ENCODE measurements at regions not wholly inside any gene's neighbourhood (a gene's known extent, or its start where the extent isn't known, plus 50 kb on each side); places are given as distances from the start of the nearest gene placed in this dataset.
A peak's percentile ranks its signal among the peaks of the same experiment; 100 is the strongest.
"Not testable (repeated sequence)": the region's sequence is repeated elsewhere in the genome, so short reads cannot be mapped to it uniquely, and the experiment has no call there.

DNA sequence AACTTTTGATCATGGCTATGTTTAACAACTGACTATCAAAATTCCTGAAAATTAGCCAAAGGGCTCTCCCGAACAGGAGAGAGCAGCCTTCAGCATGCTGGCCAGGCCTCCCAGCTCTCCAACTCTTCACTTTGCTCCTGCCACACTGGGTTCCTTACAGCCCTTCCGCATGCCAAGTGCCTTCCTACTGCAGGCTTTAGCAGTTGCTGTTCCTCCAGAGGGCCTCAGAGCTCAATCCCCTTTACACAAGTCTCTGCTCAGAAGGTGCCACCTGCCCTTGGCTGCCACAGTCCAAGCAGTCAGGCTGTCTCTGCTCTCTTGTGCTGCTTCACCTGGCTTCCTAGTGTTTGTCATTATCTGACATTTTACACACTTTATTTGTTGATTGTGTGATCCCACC lies 553.1 kb upstream of the PPP2R3A start:
- no peaks in the 10 kb centered on the region for H3K36me3 Mint-ChIP-seq (ENCODE audit: low read depth, unreplicated experiment)
- TF ChIP-seq, protein P1, sequence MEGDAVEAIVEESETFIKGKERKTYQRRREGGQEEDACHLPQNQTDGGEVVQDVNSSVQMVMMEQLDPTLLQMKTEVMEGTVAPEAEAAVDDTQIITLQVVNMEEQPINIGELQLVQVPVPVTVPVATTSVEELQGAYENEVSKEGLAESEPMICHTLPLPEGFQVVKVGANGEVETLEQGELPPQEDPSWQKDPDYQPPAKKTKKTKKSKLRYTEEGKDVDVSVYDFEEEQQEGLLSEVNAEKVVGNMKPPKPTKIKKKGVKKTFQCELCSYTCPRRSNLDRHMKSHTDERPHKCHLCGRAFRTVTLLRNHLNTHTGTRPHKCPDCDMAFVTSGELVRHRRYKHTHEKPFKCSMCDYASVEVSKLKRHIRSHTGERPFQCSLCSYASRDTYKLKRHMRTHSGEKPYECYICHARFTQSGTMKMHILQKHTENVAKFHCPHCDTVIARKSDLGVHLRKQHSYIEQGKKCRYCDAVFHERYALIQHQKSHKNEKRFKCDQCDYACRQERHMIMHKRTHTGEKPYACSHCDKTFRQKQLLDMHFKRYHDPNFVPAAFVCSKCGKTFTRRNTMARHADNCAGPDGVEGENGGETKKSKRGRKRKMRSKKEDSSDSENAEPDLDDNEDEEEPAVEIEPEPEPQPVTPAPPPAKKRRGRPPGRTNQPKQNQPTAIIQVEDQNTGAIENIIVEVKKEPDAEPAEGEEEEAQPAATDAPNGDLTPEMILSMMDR (IDR thresholded peaks at IDR 0.05; ENCODE audit: unreplicated experiment): no peak
- H3K4me3 Mint-ChIP-seq (ENCODE audit: unreplicated experiment): no peak overlapping the region
- no peak overlapping the region for H3K27ac Mint-ChIP-seq (ENCODE audit: unreplicated experiment)
- DNase-seq (ENCODE audit: low spot score): no peak
- H3K4me1 Mint-ChIP-seq (ENCODE audit: unreplicated experiment): no peaks in the 10 kb centered on the region
- H3K27me3 Mint-ChIP-seq (ENCODE audit: unreplicated experiment): no peaks in the 10 kb centered on the region
- no peaks in the 10 kb centered on the region for H3K9me3 Mint-ChIP-seq (ENCODE audit: unreplicated experiment)

DNA sequence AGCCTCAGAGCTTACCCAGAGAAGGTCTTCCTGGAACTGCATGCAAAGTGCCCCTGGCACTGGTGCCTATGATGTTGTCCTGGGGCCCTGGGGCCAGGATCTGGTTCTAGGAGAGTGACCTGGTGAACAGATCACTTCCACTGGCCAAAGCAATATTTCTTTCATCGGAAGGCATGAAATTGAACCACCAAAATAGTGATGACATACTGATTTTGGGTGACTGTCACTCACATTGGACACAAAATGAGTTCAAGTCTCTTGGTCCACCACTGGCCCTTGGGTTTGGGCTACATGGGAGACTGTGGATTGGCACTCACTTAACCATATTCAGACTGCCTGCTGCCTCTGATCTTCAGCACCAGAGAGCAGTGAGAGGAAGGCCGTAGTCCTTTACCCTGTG lies 549.3 kb upstream of the PPP2R3A start:
- Mint-ChIP-seq H3K27ac (ENCODE audit: unreplicated experiment) (no peak overlapping the region), H3K9me3 (ENCODE audit: unreplicated experiment) (no peaks in the 10 kb centered on the region), H3K4me1 (ENCODE audit: unreplicated experiment) (no peaks in the 10 kb centered on the region), H3K4me3 (ENCODE audit: unreplicated experiment) (no peak overlapping the region), H3K27me3 (ENCODE audit: unreplicated experiment) (no peaks in the 10 kb centered on the region), H3K36me3 (ENCODE audit: low read depth, unreplicated experiment) (no peaks in the 10 kb centered on the region)
- TF ChIP-seq, protein P1 (IDR thresholded peaks at IDR 0.05; ENCODE audit: unreplicated experiment): no peak
- no peak for DNase-seq (ENCODE audit: low spot score)

DNA sequence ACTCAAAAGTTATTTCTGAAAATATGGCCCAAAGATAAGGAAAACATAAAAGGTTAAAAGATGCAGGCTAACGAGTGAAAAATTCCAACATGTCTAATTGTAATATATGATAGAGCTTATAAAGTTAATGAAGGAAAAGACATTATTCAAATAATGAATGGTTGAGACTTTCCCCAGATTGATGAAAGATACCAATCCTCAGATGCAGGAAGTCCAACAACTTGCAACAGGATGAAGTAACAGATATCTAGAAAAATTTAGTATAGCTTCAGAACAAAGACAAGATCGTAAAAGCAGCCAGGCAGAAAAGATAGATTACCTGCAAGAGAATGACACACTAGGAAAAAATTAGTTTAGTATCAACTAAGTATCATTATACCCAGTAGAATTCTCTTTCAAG lies 546.4 kb upstream of the PPP2R3A start:
- Mint-ChIP-seq H3K27ac (ENCODE audit: unreplicated experiment) (no peak overlapping the region), H3K36me3 (ENCODE audit: low read depth, unreplicated experiment) (no peaks in the 10 kb centered on the region), H3K27me3 (ENCODE audit: unreplicated experiment) (no peaks in the 10 kb centered on the region), H3K4me3 (ENCODE audit: unreplicated experiment) (no peak overlapping the region), H3K4me1 (ENCODE audit: unreplicated experiment) (no peaks in the 10 kb centered on the region), H3K9me3 (ENCODE audit: unreplicated experiment) (no peaks in the 10 kb centered on the region)
- DNase-seq (ENCODE audit: low spot score): no peak
- TF ChIP-seq, protein P1 (IDR thresholded peaks at IDR 0.05; ENCODE audit: unreplicated experiment): no peak

DNA sequence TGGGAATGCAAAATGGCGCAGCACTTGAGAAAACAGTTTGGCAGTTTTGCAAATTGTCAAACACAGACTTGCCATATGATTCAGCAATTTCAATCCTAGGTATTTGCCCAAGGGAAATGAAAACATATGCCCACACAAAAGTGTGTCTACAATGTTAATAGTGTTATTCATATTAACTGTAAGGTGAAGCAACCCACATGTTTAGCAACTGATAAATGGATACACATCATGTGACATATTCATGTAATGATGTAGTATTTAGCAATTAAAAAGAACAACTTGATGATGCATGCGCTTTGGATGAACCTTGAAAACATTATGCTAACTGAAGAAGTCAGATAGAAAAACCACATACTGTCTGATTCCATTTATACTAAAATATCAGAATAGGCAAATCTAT lies 539.0 kb upstream of the PPP2R3A start:
- no peak overlapping the region for H3K27ac Mint-ChIP-seq (ENCODE audit: unreplicated experiment)
- H3K36me3 Mint-ChIP-seq (ENCODE audit: low read depth, unreplicated experiment): no peaks in the 10 kb centered on the region
- H3K27me3 Mint-ChIP-seq (ENCODE audit: unreplicated experiment): no peaks in the 10 kb centered on the region
- H3K4me1 Mint-ChIP-seq (ENCODE audit: unreplicated experiment): no peaks in the 10 kb centered on the region
- H3K4me3 Mint-ChIP-seq (ENCODE audit: unreplicated experiment): no peak overlapping the region
- TF ChIP-seq, protein P1 (IDR thresholded peaks at IDR 0.05; ENCODE audit: unreplicated experiment): no peak
- DNase-seq (ENCODE audit: low spot score): no peak
- no peaks in the 10 kb centered on the region for H3K9me3 Mint-ChIP-seq (ENCODE audit: unreplicated experiment)

DNA sequence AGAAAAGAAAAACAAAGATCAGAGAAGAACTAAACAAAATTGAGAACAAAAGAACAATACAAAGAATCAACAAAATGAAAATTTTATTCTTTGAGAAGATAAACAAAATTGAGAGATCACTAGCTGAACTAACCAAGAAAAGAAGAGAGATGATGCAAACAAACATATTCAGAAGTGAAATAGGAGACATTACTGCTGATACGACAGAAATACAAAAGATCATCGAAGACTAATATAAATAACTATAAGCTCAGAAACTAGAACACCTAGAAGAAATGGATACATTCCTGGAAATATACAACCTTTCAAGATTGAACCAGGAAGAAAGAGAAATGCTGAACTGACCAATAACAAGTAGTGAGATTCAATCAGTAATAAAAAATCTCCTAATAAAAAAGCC lies 533.1 kb upstream of the PPP2R3A start:
- Mint-ChIP-seq H3K36me3 (ENCODE audit: low read depth, unreplicated experiment) (no peaks in the 10 kb centered on the region), H3K4me1 (ENCODE audit: unreplicated experiment) (no peaks in the 10 kb centered on the region), H3K27me3 (ENCODE audit: unreplicated experiment) (no peaks in the 10 kb centered on the region), H3K9me3 (ENCODE audit: unreplicated experiment) (no peaks in the 10 kb centered on the region), H3K4me3 (ENCODE audit: unreplicated experiment) (no peak overlapping the region), H3K27ac (ENCODE audit: unreplicated experiment) (no peak overlapping the region)
- TF ChIP-seq, protein P1 (IDR thresholded peaks at IDR 0.05; ENCODE audit: unreplicated experiment): no peak
- DNase-seq (ENCODE audit: low spot score): no peak

DNA sequence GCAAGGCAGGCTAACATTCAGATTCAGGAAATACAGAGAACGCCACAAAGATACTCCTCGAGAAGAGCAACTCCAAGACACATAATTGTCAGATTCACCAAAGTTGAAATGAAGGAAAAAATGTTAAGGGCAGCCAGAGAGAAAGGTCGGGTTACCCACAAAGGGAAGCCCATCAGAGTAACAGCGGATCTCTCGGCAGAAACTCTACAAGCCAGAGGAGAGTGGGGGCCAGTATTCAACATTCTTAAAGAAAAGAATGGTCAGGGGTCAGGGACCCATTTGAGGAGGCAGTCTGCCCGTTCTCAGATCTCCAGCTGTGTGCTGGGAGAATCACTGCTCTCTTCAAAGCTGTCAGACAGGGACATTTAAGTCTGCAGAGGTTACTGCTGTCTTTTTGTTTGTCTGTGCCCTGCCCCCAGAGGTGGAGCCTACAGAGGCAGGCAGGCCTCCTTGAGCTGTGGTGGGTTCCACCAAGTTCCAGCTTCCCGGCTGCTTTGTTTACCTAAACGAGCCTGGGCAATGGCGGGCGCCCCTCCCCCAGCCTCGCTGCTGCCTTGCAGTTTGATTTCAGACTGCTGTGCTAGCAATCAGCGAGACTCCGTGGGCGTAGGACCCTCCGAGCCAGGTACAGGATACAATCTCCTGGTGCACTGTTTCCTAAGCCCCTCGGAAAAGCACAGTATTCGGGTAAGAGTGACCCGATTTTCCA lies 526.5 kb upstream of the PPP2R3A start:
- H3K4me1 Mint-ChIP-seq (ENCODE audit: unreplicated experiment); H3K4me3 Mint-ChIP-seq (ENCODE audit: unreplicated experiment); H3K27me3 Mint-ChIP-seq (ENCODE audit: unreplicated experiment); H3K27ac Mint-ChIP-seq (ENCODE audit: unreplicated experiment); H3K9me3 Mint-ChIP-seq (ENCODE audit: unreplicated experiment); H3K36me3 Mint-ChIP-seq (ENCODE audit: low read depth, unreplicated experiment); DNase-seq (ENCODE audit: low spot score): not testable (repeated sequence)

DNA sequence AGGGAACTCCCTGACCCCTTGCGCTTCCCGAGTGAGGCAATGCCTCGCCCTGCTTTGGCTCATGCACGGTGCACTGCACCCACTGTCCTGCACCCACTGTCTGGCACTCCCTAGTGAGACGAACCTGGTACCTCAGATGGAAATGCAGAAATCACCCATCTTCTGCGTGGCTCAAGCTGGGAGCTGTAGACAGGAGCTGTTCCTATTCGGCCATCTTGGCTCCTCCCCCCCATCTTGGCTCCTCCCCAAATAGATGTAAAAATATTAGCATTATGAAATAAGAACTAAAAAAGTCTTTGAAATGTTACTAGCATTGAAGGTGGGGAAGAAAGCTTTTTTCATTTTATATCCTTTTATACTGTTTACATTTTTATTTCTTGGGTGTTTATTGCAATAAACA lies 525.9 kb upstream of the PPP2R3A start:
- H3K4me1 Mint-ChIP-seq (ENCODE audit: unreplicated experiment); H3K9me3 Mint-ChIP-seq (ENCODE audit: unreplicated experiment); H3K36me3 Mint-ChIP-seq (ENCODE audit: low read depth, unreplicated experiment); H3K27ac Mint-ChIP-seq (ENCODE audit: unreplicated experiment); DNase-seq (ENCODE audit: low spot score); H3K27me3 Mint-ChIP-seq (ENCODE audit: unreplicated experiment): not testable (repeated sequence)
- H3K4me3 Mint-ChIP-seq (ENCODE audit: unreplicated experiment): peak overlapping the region; percentile 76

Data from endothelial cell (in vitro differentiated cells).